AG10803 (cell line): ENCODE measurements at regions not wholly inside any gene's neighbourhood (a gene's known extent, or its start where the extent isn't known, plus 50 kb on each side); places are given as distances from the start of the nearest gene placed in this dataset.

Source experiments
- DNase-seq: peaks from one replicate; pipeline ENCODE4 v3.0.0; 2010; ENCODE audit warnings: low read depth
- H3K4me3 ChIP-seq: 2 replicates; pipeline ENCODE4 v1.5.1; 2011; ENCODE audit warnings: mild to moderate bottlenecking, low read length, control low read depth
- CTCF ChIP-seq: conservative IDR thresholded peaks from 2 replicates; pipeline ENCODE4 v1.5.1; 2011; ENCODE audit warnings: mild to moderate bottlenecking, low read length, control low read depth, inconsistent platforms

- DNase-seq, result peak; percentile 88
- no peak; the same call in 1 of the 2 replicates for TF ChIP-seq CTCF
- no peak overlapping the region for H3K4me3 ChIP-seq
Observed at GRCh38 chr16:86772671-86773353, 194.5 kb downstream of the FOXL1 start.

- no peak for DNase-seq
- no peak for TF ChIP-seq CTCF
- no peak overlapping the region for H3K4me3 ChIP-seq
Observed at GRCh38 chr16:86773354-86773715, 195.0 kb downstream of the FOXL1 start.

GRCh38 chr16:86774931-86775330 lies 196.6 kb downstream of the FOXL1 start:
- TF ChIP-seq CTCF, result no peak
- H3K4me3 ChIP-seq, result no peak overlapping the region
- no peak for DNase-seq

- H3K4me3 ChIP-seq, result no peak overlapping the region
- peak; percentile 20 for DNase-seq
- TF ChIP-seq CTCF, result no peak
Observed at GRCh38 chr16:86775511-86775921, 197.2 kb downstream of the FOXL1 start.

GRCh38 chr16:86777381-86777946 lies 199.1 kb downstream of the FOXL1 start:
- H3K4me3 ChIP-seq, result no peak overlapping the region
- TF ChIP-seq CTCF, result no peak
- DNase-seq, result no peak

GRCh38 chr16:86778108-86778745 lies 199.9 kb downstream of the FOXL1 start:
- no peak for TF ChIP-seq CTCF
- no peak for DNase-seq
- H3K4me3 ChIP-seq, result no peak overlapping the region

GRCh38 chr16:86778978-86779377 lies 200.6 kb downstream of the FOXL1 start:
- no peak for DNase-seq
- TF ChIP-seq CTCF, result no peak
- no peak overlapping the region for H3K4me3 ChIP-seq
